IPS-18c (cell line): ENCODE measurements at regions not wholly inside any gene's neighbourhood (a gene's known extent, or its start where the extent isn't known, plus 50 kb on each side); places are given as distances from the start of the nearest gene placed in this dataset.
"Not testable (repeated sequence)": the region's sequence is repeated elsewhere in the genome, so short reads cannot be mapped to it uniquely, and the experiment has no call there.

Experiments
- H3K4me3 ChIP-seq: 2 replicates; pipeline ENCODE4 v1.7.0; 2013; ENCODE audit warnings: low read depth, mild to moderate bottlenecking, low read length, moderate library complexity; ENCODE audit not compliant: insufficient read depth
- H3K9me3 ChIP-seq: one replicate; pipeline ENCODE4 v1.6.1; 2013; ENCODE audit warnings: mild to moderate bottlenecking, low read length, moderate library complexity; ENCODE audit not compliant: control insufficient read depth, insufficient read depth

DNA sequence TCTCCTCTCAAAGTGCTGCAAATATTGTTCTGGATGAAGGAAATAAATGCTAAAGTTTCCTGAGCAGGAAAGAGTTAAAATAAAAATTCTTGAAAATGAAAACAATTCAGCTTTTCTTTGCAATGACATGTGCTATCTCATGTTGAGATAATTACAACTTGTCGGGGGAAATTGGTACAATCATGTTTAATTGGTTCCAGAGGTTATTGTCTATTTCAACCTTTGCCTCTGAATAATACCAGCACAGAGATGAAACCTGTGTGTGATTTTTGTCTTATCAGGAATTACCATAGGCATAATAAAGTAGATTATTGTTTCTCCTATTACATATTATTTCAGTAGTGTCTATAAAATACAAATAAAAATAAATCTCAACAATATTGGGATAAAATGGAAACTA, 305.0 kb downstream of the XPNPEP1 start:
- no peak overlapping the region for H3K4me3 ChIP-seq
- H3K9me3 ChIP-seq = no peaks in the 10 kb centered on the region

DNA sequence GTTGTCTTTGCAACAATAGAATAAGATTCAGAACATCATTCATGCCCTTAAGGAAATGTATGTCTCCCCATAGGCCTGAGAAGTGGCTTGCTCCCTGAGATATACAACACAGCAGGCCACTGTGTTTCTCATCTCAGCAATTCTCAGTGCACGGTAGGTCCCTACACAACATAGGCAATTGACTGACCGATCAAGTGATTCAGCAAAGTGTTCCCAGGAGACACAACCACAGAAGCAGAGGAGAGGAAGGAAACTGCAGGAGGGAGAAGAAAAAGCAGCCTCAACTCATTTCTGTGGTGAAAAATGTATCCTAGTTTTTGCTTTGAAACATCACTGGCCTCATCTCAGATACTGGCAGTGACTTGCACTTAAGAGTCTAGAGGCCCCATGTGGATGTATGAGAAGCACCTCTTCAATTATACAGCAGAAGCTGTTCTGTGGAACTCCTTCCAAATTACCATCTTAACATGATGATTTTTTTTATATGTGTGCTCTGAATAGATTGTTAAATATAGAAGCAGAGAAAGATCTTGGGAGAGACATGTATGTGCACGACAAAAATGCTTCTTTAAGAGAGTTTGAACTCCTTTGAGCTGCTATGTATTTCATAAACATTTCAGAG, 306.8 kb downstream of the XPNPEP1 start:
- Histone ChIP-seq H3K9me3 (no peaks in the 10 kb centered on the region), H3K4me3 (no peak overlapping the region)

DNA sequence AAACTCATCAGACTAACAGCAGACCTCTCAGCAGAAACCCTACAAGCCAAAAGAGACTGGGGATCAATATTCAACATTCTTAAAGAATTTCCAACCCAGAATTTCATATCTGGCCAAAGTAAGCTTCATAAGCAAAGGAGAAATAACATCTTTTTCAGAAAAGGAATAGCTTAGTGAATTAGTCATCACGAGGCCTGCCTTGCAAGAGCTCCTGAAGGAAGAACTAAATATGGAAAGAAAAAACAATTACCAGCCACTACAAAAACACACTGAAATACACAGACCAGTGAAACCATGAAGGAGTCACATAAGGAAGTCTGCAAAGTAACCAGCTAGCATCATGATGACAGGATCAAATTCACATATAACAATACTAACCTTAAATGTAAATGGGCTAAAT, 328.0 kb downstream of the XPNPEP1 start:
- not testable (repeated sequence) for H3K9me3 ChIP-seq, H3K4me3 ChIP-seq

DNA sequence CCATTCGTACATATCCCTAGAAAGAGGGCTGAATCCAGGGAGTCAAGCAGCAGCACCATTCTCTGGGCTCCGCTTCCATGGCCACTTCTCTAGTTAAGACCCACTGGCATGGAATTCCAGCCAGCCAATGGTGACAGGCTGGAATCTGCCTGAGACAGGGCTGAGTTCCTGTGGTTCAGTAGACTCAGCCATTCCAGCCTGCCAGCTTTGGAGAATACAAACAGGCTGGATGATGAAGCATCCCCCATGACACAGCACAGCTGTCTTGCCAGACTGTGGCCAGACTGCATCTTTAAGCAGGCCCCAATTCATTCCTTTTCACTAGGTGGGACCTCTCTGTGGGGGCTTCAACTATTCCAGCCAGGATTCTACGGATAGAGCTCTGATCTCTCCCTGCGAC, 329.6 kb downstream of the XPNPEP1 start:
- Histone ChIP-seq H3K9me3 (peaks cover 2% of the 10 kb centered on the region), H3K4me3 (no peak overlapping the region)

DNA sequence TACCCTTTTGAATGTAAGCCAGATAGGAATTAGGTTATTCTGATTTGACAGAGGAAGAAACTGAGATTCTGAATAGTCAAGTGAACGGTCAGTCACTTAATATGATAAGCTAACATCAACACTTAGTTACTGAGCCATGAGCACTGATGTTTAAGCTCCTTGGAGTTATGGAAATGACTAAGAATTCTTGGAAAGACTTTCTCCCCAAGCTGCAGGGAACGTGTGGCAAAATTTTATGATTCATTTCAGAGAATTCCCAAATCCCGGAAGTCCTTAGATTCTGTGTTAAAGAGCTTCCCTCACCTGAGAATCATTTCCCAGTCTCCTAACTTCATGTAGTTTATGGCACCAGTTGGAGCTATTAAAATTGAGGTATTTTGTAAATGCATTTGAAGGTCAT, 330.9 kb downstream of the XPNPEP1 start:
- no peak overlapping the region for H3K4me3 ChIP-seq
- peaks cover 2% of the 10 kb centered on the region for H3K9me3 ChIP-seq

DNA sequence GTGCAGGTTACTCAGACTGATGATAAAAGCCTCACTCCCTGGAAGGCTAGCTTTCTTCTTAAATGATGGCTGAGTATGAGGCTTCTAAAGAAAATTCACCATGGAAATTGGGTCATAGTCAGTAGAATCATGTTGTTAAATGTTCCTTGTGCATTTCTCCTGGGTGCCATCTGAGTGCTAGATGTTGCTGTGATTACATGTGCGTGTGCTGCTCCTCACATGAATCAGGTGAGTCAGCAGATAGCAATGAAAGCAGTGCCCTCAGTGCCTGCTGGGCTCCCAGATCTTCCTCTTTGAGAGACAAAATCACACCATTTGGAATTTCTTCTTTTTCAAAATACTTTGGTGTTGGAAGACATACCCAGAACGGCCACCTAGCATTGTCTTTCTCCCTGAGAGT, 331.7 kb downstream of the XPNPEP1 start:
- Histone ChIP-seq H3K4me3 (no peak overlapping the region), H3K9me3 (no peaks in the 10 kb centered on the region)

DNA sequence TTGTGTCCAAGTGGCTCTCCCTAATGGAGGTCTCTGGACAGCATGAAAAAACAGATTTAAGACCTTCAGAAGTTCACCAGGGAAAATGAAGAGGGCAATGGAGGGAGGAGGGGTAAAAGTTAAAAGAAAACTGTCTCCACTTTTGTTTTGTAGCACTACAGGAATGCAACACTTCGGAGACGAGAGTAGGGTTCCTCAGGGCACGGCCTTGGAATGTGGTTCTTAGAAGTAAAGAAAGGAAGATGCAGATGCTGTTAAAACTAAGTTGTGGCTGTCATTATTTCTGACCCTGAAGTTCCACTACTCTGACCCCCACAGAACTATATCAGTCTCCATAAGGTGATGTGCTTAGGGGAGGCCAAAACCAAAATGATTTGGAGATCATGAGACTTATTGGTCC, 335.1 kb downstream of the XPNPEP1 start:
- no peak overlapping the region for H3K4me3 ChIP-seq

DNA sequence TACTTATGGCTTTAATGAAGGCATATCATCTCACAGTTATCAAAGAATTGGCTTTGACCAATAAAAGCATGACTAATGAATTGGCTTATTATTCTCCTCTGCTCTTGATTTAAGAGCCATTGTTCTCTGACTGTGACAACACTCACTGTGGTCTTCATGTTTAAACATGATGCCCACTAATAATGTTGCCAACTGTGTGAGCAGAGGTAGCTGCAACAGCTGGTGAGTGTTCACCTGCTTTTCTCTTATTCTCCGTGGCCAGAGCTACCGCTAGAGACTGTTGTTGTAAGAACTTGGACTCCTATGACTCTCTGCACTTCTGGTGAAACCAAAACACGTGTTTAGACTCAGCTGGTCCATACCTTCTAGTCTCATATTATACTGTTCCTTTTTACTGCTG, 335.9 kb downstream of the XPNPEP1 start:
- Histone ChIP-seq H3K9me3 (no peaks in the 10 kb centered on the region), H3K4me3 (no peak overlapping the region)

More for the DNA sequence above, 335.1 kb downstream of the XPNPEP1 start:
- H3K9me3 ChIP-seq = no peaks in the 10 kb centered on the region

DNA sequence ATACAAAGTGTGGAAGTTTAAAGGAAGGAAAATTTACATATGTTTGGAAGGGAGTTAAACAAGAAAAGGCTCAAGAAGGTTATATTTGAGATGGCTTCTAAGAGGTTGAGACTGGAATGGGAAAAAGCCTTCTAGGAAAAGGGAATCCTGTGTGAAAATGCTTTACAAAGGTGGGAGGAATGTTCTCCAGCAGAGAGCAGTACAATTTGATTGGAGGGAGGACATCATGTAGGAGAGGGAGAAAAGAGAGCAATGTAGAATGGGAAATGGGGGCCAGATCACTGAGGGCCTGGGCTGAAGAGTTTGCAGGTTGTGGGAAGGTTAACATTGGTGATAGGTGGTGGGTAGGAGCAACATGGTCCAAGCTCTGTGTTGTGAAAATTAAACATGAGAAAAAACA, 366.9 kb downstream of the XPNPEP1 start:
- no peak overlapping the region for H3K4me3 ChIP-seq
- H3K9me3 ChIP-seq = no peaks in the 10 kb centered on the region

DNA sequence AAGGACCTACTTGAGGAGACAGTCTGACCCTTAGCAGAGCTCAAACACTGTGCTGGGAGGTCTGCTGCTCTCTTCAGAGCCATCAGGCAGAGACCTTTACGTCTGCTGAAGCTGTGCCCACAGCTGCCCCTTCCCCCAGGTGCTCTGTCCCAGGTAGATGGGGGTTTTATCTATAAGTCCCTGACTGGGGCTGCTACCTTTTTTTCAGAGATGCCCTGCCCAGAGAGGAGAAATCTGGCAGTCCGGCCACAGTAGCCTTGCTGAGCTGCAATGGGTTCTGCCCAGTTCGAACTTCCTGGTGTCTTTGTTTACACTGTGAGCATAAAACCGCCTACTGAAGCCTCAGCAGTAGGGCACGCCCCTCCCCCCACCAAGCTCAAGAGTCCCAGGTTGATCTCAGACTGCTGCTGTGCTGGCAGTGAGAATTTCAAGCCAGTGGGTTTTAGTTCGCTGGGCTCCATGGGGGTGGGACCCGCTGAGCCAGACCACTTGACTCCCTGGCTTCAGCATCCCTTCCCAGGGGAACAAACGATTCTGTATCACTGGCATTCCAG, 381.2 kb downstream of the XPNPEP1 start:
- not testable (repeated sequence) for H3K4me3 ChIP-seq, H3K9me3 ChIP-seq

DNA sequence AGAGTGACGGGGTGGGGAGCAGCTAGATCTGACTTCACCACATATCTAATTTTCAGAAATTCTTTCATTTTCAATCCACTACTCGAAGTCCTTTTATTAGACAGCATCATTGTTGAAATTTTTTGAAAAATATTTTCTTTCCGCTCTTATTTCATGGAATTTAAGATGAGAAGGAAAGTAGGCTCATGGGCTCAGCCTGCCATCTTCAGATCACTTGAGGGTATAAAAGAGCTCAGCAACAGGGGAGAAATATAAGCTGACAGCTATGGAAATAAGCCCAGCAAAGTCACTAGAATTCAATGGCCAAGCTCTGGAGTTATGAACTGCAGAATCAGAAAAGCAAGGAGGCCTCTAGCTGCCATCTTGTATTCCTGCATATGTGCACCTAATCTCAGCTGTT, 389.1 kb downstream of the XPNPEP1 start:
- no peak overlapping the region for H3K4me3 ChIP-seq
- peaks cover 3% of the 10 kb centered on the region for H3K9me3 ChIP-seq

DNA sequence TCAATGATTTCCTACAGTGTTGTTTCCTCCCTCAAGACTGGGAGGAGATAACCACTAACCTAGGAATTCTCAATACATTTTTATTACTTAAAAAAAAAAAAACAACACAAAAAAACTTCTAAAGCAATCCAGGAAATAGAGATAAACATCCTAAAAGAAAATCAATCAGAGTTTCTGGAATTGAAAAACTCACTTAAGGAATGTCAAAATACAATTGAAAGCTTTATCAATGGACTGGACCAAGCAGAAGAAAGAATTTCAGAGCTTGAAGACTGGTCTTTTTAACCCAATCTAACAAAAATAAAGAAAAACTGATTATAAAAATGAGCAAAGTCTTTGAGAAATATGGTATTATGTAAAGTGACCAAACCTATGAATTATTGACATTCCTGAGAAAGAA, 394.1 kb downstream of the XPNPEP1 start:
- Histone ChIP-seq H3K4me3 (no peak overlapping the region), H3K9me3 (peaks cover 3% of the 10 kb centered on the region)

DNA sequence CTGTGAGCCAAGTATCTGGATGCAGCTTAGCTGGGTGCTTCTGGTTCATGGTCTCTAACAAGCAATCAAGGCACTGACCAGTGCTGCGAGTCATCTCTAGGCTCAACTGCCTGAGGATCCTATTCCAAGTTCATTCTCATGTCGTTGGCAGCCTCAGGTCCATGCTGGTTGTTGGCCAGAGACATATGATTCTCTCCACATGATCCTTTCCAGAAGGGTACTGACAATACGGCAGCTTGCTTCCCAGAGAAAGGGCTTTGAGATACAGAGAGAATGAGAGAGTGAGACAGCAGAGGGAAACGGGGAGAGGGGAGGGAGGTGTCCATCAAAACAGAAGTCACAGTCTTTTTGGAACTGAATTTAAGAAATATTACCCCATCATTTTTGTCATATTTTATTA, 405.6 kb downstream of the XPNPEP1 start:
- Histone ChIP-seq H3K4me3 (no peak overlapping the region), H3K9me3 (no peaks in the 10 kb centered on the region)

DNA sequence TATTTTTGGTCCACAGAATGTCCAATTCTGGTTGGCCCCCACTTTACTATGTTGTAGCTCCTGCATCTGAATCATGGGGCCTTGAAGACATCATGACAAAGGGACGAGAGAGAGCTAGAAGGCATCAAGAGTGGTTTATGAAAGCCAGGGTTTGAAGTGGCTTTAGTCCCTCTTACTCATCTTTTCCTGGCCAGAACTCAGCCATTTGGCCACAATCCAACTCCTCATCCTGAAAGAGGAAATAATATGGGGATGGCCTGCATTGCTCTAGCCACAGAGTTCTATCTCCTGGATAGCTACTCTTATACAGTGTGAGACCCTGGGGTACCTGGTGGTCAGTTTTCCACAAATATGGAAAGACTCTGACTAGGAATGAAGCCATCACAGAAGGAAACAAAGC, 418.9 kb downstream of the XPNPEP1 start:
- no peak overlapping the region for H3K4me3 ChIP-seq
- H3K9me3 ChIP-seq = no peaks in the 10 kb centered on the region

DNA sequence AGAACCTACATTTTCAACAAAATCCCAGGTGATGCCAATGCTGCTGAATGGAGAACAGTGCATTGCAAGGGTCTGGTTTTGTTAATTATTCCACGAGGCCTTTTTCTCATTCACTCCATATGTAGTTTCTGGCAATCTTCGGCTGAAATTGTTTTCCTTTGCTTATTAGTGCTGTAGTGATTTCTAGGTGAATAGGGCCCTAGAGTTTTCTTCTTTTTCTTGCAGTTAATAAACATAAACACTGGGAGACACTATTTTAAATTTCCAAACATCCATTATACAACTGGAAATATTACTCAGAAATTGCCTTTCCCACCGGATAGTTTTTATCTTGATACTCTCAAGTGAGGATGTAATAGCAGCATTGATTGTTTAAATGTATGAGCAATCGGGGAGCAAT, 435.6 kb downstream of the XPNPEP1 start:
- Histone ChIP-seq H3K4me3 (no peak overlapping the region), H3K9me3 (peaks cover 2% of the 10 kb centered on the region)

DNA sequence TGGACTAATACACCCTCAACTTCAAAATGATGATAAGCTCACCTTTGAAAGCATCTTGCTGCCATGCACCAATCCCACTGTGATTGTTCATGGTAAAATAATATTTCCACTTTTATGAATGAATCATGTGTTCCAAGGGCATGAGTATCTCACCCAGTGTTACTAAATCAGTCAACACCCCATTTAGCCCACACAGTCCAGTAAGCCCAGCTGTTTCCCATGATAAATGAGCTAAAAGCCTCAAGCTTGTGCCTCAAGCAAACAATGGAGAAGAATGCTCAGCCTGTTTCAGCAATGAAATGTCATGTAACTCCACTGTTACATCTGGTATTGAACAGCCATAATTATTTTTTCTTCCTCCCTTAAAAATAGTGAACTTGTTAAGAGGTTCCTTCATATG, 442.5 kb downstream of the XPNPEP1 start:
- no peaks in the 10 kb centered on the region for H3K9me3 ChIP-seq
- no peak overlapping the region for H3K4me3 ChIP-seq

DNA sequence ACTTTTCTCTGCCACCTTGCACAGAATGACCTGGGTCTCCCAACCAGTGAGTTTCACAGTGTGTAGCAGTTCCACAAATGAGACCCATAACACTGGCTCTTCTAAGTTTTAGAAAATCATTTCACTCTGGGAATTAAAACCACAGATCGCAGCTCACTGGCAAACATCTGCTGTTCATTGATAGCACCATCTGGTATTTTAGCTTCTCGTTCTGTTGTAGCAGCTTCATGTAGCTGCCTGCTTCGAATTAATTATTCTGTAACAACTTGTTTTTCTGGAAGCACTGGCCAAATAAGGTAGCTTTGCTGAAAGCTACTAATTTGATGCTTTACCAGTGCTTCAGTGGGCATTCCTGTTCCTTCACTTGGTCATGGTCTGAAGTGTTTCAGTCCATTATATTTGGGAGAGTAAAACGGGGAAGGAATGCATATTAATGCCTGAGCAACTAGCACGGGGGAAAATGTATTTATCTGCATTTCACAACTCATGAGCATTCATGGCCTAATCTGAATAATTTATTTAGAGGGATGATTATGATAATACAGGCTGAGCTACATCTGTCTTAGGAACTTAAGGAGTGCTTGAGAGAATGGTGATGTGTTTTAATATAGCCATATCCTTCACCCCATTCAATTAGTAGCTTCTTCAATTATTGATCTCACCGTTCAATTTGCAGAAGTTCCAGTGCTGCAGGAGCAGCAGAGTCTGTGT, 447.4 kb downstream of the XPNPEP1 start:
- Histone ChIP-seq H3K9me3 (no peaks in the 10 kb centered on the region), H3K4me3 (no peak overlapping the region)

DNA sequence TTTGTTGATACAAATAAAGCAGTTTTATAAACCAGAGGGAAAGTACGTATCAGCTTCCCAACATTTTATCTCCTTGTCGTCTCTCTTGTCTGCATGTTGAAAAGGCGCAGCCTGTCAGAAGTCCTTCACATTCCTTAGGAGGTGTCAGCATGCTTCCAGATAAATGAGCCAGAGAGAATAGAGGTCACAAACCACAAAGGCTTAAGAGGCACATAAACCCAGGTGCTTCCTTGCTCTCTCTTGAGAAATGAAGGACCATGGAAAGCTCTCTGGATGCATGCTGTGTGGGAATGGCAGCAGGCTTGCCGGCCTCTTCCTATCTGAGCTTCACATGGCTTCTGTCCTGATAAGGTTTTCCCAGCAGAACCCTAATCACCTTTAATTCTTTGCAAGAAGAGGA, 448.5 kb downstream of the XPNPEP1 start:
- Histone ChIP-seq H3K9me3 (no peaks in the 10 kb centered on the region), H3K4me3 (no peak overlapping the region)

DNA sequence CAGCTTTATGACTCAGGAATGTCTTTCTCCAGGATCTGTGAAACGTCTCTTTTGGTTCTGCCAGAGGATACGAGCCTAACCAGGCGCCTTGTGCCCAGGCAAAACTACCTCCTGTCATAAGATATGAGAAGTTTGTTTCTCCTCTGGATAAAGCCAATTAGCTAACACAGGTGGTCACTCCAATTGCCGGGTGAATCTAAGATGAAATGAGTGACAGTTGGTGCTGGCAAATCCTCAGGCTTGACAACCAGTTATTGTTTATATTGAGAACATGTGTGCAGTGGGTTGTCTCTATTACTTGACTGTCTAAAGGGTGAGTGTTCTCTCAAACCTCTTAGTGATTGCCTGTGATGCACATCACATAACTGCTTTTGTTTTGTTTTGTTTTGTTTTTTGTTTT, 449.1 kb downstream of the XPNPEP1 start:
- H3K4me3 ChIP-seq = no peak overlapping the region
- H3K9me3 ChIP-seq = no peaks in the 10 kb centered on the region
